ENCODE measurements at regions not wholly inside any gene's neighbourhood (a gene's known extent, or its start where the extent isn't known, plus 50 kb on each side); places are given as distances from the start of the nearest gene placed in this dataset.

DNA sequence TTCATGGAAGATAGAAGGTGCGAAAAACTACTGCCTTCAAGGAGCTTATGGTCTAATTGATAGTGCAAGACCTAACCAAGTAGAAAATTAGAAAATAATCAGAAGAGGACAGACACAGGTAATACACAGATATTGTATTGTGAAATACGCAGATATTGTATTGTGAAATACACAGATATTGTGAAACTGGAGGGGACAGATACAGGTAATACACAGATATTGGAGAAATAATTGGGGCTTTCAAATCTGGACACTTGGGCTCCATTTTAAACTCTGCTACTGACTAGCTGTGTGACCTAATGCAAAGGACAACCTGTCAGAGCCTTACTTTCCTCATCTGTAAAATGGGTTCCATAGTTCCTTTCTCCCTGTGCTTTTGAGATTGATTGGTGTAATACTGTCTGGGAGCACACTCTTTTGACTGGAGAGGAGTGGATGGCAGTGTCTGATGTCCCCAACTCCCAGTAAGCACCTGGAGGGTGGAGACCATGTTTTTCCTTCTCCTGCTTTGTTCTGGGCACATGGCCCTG is 272.8 kb downstream of the TLE3 start:
- TF ChIP-seq, protein P1, sequence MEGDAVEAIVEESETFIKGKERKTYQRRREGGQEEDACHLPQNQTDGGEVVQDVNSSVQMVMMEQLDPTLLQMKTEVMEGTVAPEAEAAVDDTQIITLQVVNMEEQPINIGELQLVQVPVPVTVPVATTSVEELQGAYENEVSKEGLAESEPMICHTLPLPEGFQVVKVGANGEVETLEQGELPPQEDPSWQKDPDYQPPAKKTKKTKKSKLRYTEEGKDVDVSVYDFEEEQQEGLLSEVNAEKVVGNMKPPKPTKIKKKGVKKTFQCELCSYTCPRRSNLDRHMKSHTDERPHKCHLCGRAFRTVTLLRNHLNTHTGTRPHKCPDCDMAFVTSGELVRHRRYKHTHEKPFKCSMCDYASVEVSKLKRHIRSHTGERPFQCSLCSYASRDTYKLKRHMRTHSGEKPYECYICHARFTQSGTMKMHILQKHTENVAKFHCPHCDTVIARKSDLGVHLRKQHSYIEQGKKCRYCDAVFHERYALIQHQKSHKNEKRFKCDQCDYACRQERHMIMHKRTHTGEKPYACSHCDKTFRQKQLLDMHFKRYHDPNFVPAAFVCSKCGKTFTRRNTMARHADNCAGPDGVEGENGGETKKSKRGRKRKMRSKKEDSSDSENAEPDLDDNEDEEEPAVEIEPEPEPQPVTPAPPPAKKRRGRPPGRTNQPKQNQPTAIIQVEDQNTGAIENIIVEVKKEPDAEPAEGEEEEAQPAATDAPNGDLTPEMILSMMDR (IDR thresholded peaks at IDR 0.05): no peak
- TF ChIP-seq ZFX (IDR thresholded peaks at IDR 0.05; ENCODE audit: borderline replicate concordance): no peak

Measured in 22Rv1 (cell line).